ENCODE measurements at regions not wholly inside any gene's neighbourhood (a gene's known extent, or its start where the extent isn't known, plus 50 kb on each side); places are given as distances from the start of the nearest gene placed in this dataset.

- no peak for TF ChIP-seq SKIL (IDR thresholded peaks at IDR 0.05; ENCODE audit: low read depth, poor library complexity, severe bottlenecking)
- no peak for TF ChIP-seq ZNF622 (IDR thresholded peaks at IDR 0.05)
- TF ChIP-seq CREM (IDR thresholded peaks at IDR 0.05; ENCODE audit: low read depth) = no peak
- TF ChIP-seq KLF5 (IDR thresholded peaks at IDR 0.05; ENCODE audit: partially characterized antibody) = no peak
- no peak for TF ChIP-seq HDAC2 (IDR thresholded peaks at IDR 0.05)
- no peak for TF ChIP-seq WRNIP1 (IDR thresholded peaks at IDR 0.05; ENCODE audit: borderline replicate concordance, low read depth, low read length)
- no peak for TF ChIP-seq PAX5 (IDR thresholded peaks at IDR 0.05; ENCODE audit: borderline replicate concordance, low read depth, low read length)
- TF ChIP-seq YY1 (IDR thresholded peaks at IDR 0.05; ENCODE audit: low read depth, low read length) = no peak
Observed at GRCh38 chr3:73820431-73820830, 195.7 kb upstream of the PDZRN3 start (continued).

DNA sequence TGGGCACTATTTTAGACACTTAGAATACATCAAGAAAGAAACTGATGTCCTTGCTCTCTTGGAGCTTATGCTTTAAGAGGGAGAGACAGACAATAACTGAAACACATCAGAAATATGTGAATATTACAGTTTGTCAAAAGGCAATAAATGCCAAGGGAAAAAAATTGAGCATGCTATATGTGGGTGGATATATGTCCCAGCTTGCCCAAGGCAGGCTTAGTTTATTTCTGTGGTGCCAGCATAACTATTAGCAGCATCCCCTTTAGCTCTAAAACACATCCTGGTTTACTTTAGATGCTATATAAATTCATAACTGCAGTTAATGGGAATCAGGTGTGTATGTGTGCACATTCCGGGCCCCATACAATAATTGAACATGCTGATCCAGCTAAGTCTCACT, 191.2 kb upstream of the PDZRN3 start:
- H3K4me2 ChIP-seq (ENCODE audit: control insufficient read depth, insufficient read depth) = no peak overlapping the region
- H2AFZ ChIP-seq (ENCODE audit: control insufficient read depth, low read depth, low read length) = no peak overlapping the region
- POLR2A ChIA-PET = no interaction called here
- 0% methylated on average over 1 of the region's 1 CpG for WGBS (ENCODE audit: insufficient coverage, insufficient replicate concordance, low lambda C conversion rate, missing lambda C conversion rate)
- no peaks in the 10 kb centered on the region for H3K27me3 ChIP-seq (replicated peaks in 1 of 2; ENCODE audit: control insufficient read depth in 2 of 2, insufficient read depth in 2 of 2, low read length in 1 of 2)
- H4K20me1 ChIP-seq (ENCODE audit: control insufficient read depth, insufficient read depth) = no peaks in the 10 kb centered on the region
- in situ Hi-C loops (cut with MboI) = no loop called here
- RAD21 ChIA-PET (ENCODE audit: unreplicated experiment) = no interaction called here
- FAIRE-seq (no peak), ATAC-seq (no peak), DNase-seq (ENCODE audit: low read depth, low spot score) (no peak)
- no peaks in the 10 kb centered on the region for H3K9me3 ChIP-seq (replicated peaks; ENCODE audit: control insufficient read depth, insufficient read depth, low read length)
- H3K4me1 ChIP-seq (ENCODE audit: control insufficient read depth, insufficient read depth, low read length) = no peaks in the 10 kb centered on the region
- no peak overlapping the region for H3K4me3 ChIP-seq
- H3K79me2 ChIP-seq (ENCODE audit: control insufficient read depth, insufficient read depth, low read length) = no peaks in the 10 kb centered on the region
- H3K36me3 ChIP-seq (ENCODE audit: control insufficient read depth in 2 of 2, insufficient read depth in 2 of 2, low read length in 1 of 2) = no peaks in the 10 kb centered on the region
- CTCF ChIA-PET = no interaction called here
- no peak overlapping the region for H3K9ac ChIP-seq (ENCODE audit: control insufficient read depth, insufficient read depth, low read length)
- intact Hi-C loops (cut with micrococcal nuclease; ENCODE audit: unreplicated experiment) = no loop called here
- no TSS peak for BruUV-seq (replicated peaks)
- H3K27ac ChIP-seq (ENCODE audit: control insufficient read depth, insufficient read depth) = no peak overlapping the region
- SMC1A ChIA-PET (ENCODE audit: uncharacterized antibody, unreplicated experiment) = no interaction called here
- TF ChIP-seq, protein P1, sequence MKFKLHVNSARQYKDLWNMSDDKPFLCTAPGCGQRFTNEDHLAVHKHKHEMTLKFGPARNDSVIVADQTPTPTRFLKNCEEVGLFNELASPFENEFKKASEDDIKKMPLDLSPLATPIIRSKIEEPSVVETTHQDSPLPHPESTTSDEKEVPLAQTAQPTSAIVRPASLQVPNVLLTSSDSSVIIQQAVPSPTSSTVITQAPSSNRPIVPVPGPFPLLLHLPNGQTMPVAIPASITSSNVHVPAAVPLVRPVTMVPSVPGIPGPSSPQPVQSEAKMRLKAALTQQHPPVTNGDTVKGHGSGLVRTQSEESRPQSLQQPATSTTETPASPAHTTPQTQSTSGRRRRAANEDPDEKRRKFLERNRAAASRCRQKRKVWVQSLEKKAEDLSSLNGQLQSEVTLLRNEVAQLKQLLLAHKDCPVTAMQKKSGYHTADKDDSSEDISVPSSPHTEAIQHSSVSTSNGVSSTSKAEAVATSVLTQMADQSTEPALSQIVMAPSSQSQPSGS (IDR thresholded peaks at IDR 0.05; ENCODE audit: low read length) = no peak
- no peak for TF ChIP-seq YY1 (IDR thresholded peaks at IDR 0.05; ENCODE audit: low read depth, low read length)
- no peak for TF ChIP-seq RCOR1 (conservative IDR thresholded peaks at IDR 0.05; ENCODE audit: low read depth, low read length)
- no peak for TF ChIP-seq ZZZ3 (IDR thresholded peaks at IDR 0.05; ENCODE audit: control insufficient read depth, insufficient read length, low read depth)
- no peak for TF ChIP-seq KLF5 (IDR thresholded peaks at IDR 0.05; ENCODE audit: partially characterized antibody)
- TF ChIP-seq ETV6 (conservative IDR thresholded peaks at IDR 0.05 in 1 of 2, IDR thresholded peaks at IDR 0.05 in 1 of 2; ENCODE audit: borderline replicate concordance in 1 of 2, low read depth in 1 of 2) = no peak
- no peak for TF ChIP-seq MTA3 (IDR thresholded peaks at IDR 0.05; ENCODE audit: borderline replicate concordance, low read length)
- TF ChIP-seq PAX5 (IDR thresholded peaks at IDR 0.05; ENCODE audit: borderline replicate concordance, low read depth, low read length) = no peak
- TF ChIP-seq, protein P2, sequence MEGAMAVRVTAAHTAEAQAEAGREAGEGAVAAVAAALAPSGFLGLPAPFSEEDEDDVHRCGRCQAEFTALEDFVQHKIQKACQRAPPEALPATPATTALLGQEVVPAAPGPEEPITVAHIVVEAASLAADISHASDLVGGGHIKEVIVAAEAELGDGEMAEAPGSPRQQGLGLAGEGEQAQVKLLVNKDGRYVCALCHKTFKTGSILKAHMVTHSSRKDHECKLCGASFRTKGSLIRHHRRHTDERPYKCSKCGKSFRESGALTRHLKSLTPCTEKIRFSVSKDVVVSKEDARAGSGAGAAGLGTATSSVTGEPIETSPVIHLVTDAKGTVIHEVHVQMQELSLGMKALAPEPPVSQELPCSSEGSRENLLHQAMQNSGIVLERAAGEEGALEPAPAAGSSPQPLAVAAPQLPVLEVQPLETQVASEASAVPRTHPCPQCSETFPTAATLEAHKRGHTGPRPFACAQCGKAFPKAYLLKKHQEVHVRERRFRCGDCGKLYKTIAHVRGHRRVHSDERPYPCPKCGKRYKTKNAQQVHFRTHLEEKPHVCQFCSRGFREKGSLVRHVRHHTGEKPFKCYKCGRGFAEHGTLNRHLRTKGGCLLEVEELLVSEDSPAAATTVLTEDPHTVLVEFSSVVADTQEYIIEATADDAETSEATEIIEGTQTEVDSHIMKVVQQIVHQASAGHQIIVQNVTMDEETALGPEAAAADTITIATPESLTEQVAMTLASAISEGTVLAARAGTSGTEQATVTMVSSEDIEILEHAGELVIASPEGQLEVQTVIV (IDR thresholded peaks at IDR 0.05; ENCODE audit: borderline replicate concordance, partially characterized antibody) = no peak
- TF ChIP-seq IKZF1 (conservative IDR thresholded peaks at IDR 0.05) = no peak
- TF ChIP-seq PAX8 (IDR thresholded peaks at IDR 0.05) = no peak
- TF ChIP-seq BACH1 (IDR thresholded peaks at IDR 0.05; ENCODE audit: borderline replicate concordance) = no peak

All from GM12878 (cell line).